Vagina (tissue), 2 donors: ENCODE measurements at regions not wholly inside any gene's neighbourhood (a gene's known extent, or its start where the extent isn't known, plus 50 kb on each side); places are given as distances from the start of the nearest gene placed in this dataset.
"Not testable (repeated sequence)": the region's sequence is repeated elsewhere in the genome, so short reads cannot be mapped to it uniquely, and the experiment has no call there.

Experiments
- CTCF ChIP-seq, 3 experiments: fragments of 450-650 bp in 2 of 3; fragments of 200-600 bp in 1 of 3; sonication (generic) in 1 of 3; IDR thresholded peaks; one replicate each; pipeline ENCODE4 v1.5.1; 2017 to 2019; ENCODE audit warnings: antibody characterized with exemption in 3 of 3, mild to moderate bottlenecking in 2 of 3, moderate library complexity in 2 of 3
- POLR2A ChIP-seq, 2 donors: fragments of 450-650 bp; IDR thresholded peaks; one replicate each; pipeline ENCODE4 v1.6.1; 2017; ENCODE audit warnings: antibody characterized with exemption in 2 of 2, mild to moderate bottlenecking in 2 of 2, moderate library complexity in 2 of 2
- POLR2AphosphoS5 ChIP-seq, 2 donors: sonication (generic); formaldehyde crosslinking; IDR thresholded peaks; one replicate each; pipeline ENCODE4 v1.9.0; 2017; ENCODE audit warnings: antibody characterized with exemption in 2 of 2, mild to moderate bottlenecking in 2 of 2, low read depth in 1 of 2; ENCODE audit not compliant: insufficient read depth in 1 of 2

- not testable (repeated sequence) for TF ChIP-seq CTCF (IDR thresholded peaks at IDR 0.05); POLR2A (IDR thresholded peaks at IDR 0.05); POLR2AphosphoS5 (IDR thresholded peaks at IDR 0.05; ENCODE audit: insufficient read depth in 1 of 2, low read depth in 1 of 2)
Measured at GRCh38 chr7:136109037-136109436, 131.9 kb upstream of the MTPN start.
